Epidermal melanocyte (primary cell): ENCODE measurements at regions not wholly inside any gene's neighbourhood (a gene's known extent, or its start where the extent isn't known, plus 50 kb on each side); places are given as distances from the start of the nearest gene placed in this dataset.
A peak's percentile ranks its signal among the peaks of the same experiment; 100 is the strongest.

Experiments
- DNase-seq: peaks from one replicate; pipeline ENCODE4 v3.0.0; 2011; ENCODE audit warnings: low spot score; ENCODE audit not compliant: insufficient read length

- DNase-seq = no peak
These were observed 108.0 kb upstream of the LEF1 start for GRCh38 chr4:108276690-108277089.

DNA sequence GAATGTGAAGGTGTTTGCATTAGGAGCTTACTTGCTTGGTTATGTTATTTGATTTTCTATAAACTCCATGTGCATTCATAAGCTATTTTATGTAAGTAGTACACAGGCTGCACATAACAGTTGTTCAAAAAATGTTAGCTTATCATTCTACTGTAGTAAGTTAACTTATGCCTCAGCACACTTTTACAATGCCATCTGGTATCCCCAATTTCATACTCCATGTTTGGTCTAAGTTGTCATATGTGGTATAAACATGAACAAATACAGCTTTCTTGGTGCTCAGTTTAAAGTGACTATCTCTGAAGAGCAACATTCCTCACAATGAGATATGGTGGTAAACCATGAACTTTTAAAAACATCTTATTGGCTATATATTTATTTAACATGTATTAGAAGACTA lies 104.3 kb upstream of the LEF1 start:
- DNase-seq = no peak

GRCh38 chr4:108272561-108272960 lies 103.8 kb upstream of the LEF1 start:
- no peak for DNase-seq

- DNase-seq = no peak
These were observed 103.3 kb upstream of the LEF1 start for GRCh38 chr4:108272046-108272445.

- DNase-seq = no peak
These were observed 102.0 kb upstream of the LEF1 start for GRCh38 chr4:108270466-108271450.

- DNase-seq = no peak
These were observed 96.0 kb upstream of the LEF1 start for GRCh38 chr4:108264693-108265092.

DNA sequence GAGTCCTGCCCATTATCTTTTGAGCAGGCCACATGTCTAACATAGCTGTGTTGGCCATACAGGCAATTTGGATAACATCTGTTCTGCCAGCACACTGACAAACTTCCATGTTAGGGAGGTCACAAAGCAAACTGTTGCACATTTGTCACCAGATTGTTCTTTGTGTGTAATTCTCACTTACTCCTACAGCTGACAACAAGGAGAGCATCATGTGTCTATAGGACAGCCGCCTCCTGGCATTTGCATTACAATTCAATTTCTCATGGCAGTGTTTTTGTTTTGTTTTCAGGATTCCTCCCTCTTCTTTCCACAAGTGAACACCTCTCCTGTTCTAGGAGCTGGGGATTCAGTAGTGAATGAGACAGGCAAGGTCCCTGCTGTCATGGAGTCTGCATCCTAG lies 94.3 kb upstream of the LEF1 start:
- no peak for DNase-seq

DNA sequence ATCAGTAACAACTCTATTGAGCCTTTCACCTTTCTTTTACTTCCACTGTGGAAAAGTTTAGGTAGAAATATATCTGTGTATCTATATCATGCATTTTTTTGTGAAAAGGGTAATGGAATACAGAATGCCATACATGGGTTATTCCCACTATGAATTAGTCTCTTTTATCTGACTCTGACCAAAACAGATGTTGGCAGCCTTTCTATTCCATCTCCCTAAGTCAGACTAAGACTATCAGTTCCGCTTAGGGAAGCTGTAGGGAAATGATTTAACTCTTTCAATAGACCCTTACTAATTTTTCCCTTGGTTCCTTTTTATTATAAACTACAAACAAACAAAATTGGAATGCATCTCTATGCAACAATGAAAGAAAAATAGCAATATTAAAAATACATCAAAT lies 92.3 kb upstream of the LEF1 start:
- DNase-seq = peak; percentile 48

DNA sequence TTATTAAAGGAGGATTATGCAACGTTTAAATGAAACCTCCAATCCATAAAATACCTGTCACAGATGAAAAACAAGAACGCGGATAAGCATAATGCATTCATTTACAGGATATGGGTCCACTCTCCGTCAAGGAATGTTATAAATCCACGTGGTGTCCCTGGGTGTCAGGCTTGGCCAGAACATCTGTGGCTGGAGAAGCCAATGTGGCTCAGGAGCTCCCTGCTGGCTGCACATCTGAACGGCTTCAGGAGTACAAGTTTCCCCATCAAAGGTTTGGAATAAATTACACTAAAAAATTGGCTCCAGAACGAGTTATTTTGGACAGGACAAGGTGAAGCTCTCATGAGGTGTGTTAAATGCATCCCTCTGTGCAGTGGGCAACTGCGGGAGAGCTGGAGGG lies 87.8 kb upstream of the LEF1 start:
- no peak for DNase-seq

DNA sequence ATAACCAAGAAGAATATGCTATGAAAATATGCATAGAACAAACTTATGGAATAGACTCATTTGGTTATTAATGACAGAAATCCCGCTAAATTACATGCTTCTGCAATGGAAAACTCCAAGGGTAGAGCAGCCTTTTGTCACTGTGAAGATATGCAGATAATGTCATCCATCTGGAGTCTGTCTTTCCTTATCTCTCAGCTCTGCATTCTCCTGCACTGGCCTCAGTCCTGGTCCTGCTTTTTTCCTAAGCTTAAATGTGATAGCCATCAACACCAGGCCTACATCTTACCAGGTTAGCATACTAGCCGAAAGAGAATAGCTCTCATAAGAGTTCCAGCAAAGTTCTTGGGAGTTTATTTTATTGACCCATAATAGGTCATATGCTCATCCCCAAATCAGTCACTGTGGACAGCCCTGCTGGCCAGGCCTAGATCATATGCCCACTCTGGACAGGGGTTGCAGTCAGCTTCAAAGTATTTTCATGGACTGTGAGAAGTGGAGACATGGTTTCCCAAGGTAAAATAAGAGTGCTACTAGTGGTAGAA lies 86.5 kb upstream of the LEF1 start:
- DNase-seq = no peak

DNA sequence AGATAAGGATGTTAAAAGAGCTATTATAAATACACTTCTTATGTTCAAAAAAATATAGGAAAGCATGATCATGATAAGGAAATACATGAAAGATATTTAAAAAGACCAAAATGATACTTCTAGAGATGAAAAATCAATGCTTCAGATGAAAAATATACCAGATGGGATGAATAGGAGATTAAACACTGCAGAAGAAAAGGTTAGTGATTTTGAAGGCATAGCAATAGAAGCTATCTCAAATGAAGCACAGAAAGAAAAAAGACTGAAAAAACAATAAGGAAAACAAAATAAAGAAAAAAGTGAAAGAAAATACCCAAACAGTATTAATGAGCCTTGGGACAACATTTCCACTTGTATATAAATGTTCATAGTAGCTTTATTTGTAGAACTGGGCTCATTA lies 80.7 kb upstream of the LEF1 start:
- DNase-seq = no peak

DNA sequence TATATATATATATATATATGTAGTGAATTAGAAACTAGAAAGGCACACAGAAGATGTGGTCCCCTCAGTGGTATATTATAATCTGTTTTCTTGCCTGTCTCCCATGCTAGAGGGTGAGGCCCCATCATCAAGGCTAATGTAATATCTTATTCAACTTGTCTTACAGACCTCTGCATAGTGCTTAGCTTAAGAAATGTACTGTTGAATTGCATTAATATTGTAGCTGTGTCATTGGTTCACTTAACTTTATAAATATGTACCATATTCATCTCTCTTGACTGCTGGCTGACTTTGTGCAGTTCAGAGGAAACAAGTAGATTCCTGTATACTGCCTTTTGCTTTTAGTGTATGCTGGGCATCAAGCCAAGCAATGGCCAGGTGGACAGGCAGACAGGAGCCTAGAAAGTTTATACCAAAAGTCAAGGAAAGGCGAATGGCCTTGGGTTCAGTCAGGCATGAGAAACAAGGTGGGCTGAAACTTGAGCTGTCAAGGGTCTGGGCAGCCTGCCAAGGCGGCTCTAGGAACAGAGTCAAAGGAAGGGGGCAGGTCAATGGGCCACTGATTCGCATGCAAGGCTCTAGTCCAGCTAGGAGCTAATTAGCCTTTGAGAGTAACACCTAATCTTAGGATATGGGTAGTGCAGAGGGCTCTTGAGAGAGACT lies 78.8 kb upstream of the LEF1 start:
- DNase-seq = no peak

- DNase-seq = no peak
These were observed 75.9 kb upstream of the LEF1 start for GRCh38 chr4:108244606-108245005.

- DNase-seq = no peak
These were observed 71.6 kb upstream of the LEF1 start for GRCh38 chr4:108240366-108240765.

DNA sequence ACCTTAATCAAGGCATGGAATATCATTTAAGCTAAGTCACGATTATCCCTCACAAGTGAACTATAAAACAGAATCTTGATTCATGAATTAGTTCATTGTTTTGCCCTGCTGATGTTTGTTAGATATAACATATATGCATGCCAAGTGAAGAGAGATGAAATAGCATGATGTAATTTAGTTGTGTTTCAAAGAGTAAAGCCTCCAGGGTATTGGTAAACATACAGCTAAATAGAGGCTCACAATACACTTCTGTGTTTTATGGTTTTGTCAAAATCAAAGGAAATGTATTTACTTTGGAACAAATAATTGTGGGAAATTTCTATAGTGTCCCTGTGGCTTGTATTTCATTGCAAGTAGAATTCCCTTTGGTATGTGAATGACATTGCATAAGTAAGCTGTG lies 69.0 kb upstream of the LEF1 start:
- DNase-seq = no peak

GRCh38 chr4:108236264-108236663 lies 67.5 kb upstream of the LEF1 start:
- no peak for DNase-seq

GRCh38 chr4:108227923-108228322 lies 59.2 kb upstream of the LEF1 start:
- DNase-seq = no peak

DNA sequence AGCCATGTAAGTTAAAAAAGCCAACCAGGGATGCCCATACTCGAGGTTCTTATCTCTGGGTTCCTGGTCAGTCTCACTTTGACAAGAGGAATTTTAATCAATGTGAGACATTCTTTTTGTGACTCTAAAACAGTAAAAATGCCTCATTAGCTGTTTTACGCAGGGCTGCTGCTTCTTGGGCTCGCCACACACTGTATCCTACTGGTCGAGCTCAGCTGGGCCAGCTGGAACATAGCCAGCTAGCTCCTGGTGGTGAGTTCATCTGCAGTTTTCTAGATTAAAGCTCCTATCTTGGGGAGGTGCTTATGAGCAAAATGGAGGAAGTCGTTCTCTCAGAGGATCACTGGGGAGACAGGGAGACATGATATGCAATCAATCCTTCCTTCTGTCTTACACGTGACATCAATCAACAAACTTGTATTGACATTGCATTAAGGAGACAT lies 55.9 kb upstream of the LEF1 start:
- no peak for DNase-seq

DNA sequence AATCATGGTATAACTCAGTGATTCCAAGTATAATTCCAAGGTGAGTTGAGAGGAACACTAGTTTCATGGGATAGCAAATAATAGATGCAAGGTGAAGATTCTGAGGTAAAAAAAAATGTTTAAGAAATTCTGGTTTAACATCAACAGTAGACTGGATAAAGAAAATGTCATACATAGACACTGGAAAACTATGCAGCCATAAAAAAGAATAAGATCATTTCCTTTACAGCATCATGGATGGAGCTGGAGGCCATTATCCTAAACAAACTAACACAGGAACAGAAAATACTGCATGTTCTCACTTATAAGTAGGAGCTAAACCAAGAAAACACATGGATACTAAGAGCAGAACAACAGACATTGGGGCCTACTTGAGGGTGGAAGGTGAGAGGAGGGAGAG lies 54.6 kb upstream of the LEF1 start:
- DNase-seq = no peak

DNA sequence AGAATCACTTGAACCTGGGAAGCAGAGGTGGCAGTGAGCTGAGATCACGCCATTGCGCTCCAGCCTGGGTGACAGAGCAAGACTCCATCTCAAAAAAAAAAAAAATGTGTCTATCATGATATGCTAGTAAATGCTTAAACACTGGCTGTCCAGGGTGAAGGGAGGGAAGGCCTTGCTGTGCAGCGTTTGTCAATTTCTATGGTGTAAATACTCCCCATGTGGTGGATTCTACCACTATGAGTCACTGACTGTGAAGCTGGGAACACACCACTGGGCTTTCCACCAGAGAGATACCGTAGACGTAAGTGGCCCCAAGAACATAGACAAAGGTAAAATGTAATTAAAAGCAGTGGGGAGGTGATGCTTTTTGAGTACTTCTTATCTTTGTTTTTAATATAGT lies 51.3 kb upstream of the LEF1 start:
- DNase-seq = no peak
